ELF-1 (cell line): ENCODE measurements at regions not wholly inside any gene's neighbourhood (a gene's known extent, or its start where the extent isn't known, plus 50 kb on each side); places are given as distances from the start of the nearest gene placed in this dataset.

Experiments
- DNase-seq: peaks from one replicate; pipeline ENCODE4 v3.0.0-alpha.2; 2016; ENCODE audit warnings: low read depth, low spot score

- no peak for DNase-seq
Observed at GRCh38 chr6:113078791-113079190, 731.7 kb downstream of the RFPL4B start.

GRCh38 chr6:113082745-113083144, 735.6 kb downstream of the RFPL4B start:
- no peak for DNase-seq

GRCh38 chr6:113083947-113084346, 736.8 kb downstream of the RFPL4B start:
- DNase-seq: no peak

- DNase-seq: peak; percentile 12
Observed at GRCh38 chr6:113089056-113089455, 741.9 kb downstream of the RFPL4B start.

GRCh38 chr6:113092795-113093194, 745.7 kb downstream of the RFPL4B start:
- no peak for DNase-seq

- no peak for DNase-seq
Observed at GRCh38 chr6:113094779-113095178, 747.6 kb downstream of the RFPL4B start.

- no peak for DNase-seq
Observed at GRCh38 chr6:113095841-113096240, 748.7 kb downstream of the RFPL4B start.

GRCh38 chr6:113102761-113103160, 754.4 kb upstream of the MARCKS start:
- DNase-seq: no peak

GRCh38 chr6:113103634-113104361, 753.3 kb upstream of the MARCKS start:
- DNase-seq: no peak

GRCh38 chr6:113104541-113104940, 752.6 kb upstream of the MARCKS start:
- DNase-seq: no peak

- DNase-seq: no peak
Observed at GRCh38 chr6:113104951-113105350, 752.2 kb upstream of the MARCKS start.

GRCh38 chr6:113110211-113110610, 746.9 kb upstream of the MARCKS start:
- no peak for DNase-seq

- no peak for DNase-seq
Observed at GRCh38 chr6:113111550-113111949, 745.6 kb upstream of the MARCKS start.

GRCh38 chr6:113112086-113112485, 745.1 kb upstream of the MARCKS start:
- DNase-seq: no peak

- no peak for DNase-seq
Observed at GRCh38 chr6:113115196-113115595, 741.9 kb upstream of the MARCKS start.

- no peak for DNase-seq
Observed at GRCh38 chr6:113120224-113120581, 736.9 kb upstream of the MARCKS start.

GRCh38 chr6:113120582-113121285, 736.4 kb upstream of the MARCKS start:
- peak; percentile 29 for DNase-seq

- DNase-seq: no peak
Observed at GRCh38 chr6:113121571-113121970, 735.6 kb upstream of the MARCKS start.

GRCh38 chr6:113122060-113122459, 735.1 kb upstream of the MARCKS start:
- peak; percentile 60 for DNase-seq

GRCh38 chr6:113125626-113126025, 731.5 kb upstream of the MARCKS start:
- DNase-seq: no peak

GRCh38 chr6:113127786-113128419, 729.2 kb upstream of the MARCKS start:
- no peak for DNase-seq

- no peak for DNase-seq
Observed at GRCh38 chr6:113128661-113129060, 728.5 kb upstream of the MARCKS start.

GRCh38 chr6:113129991-113130390, 727.2 kb upstream of the MARCKS start:
- DNase-seq: no peak
